ENCODE measurements at regions not wholly inside any gene's neighbourhood (a gene's known extent, or its start where the extent isn't known, plus 50 kb on each side); places are given as distances from the start of the nearest gene placed in this dataset.

DNA sequence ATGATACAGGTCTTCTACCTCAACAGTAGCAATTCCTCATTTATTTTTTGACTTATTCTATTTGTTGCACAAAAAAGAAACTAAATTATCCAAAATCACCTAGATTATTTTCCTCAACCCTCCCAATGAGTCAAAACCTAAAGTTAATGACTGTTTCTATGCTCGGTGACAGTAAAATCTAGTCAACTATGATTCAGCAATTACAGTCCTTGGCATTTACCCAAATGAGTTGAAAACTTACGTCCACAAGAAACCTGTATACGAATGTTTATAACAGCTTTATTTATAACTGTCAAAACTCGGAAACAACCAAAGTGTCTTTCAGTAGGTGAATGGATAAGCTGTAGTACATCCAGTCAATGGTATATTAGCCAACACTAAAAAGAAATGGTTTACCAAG lies 439.3 kb downstream of the CBLN2 start:
- no peak for DNase-seq (ENCODE audit: low read depth in 4 of 4, low spot score in 3 of 4)

DNA sequence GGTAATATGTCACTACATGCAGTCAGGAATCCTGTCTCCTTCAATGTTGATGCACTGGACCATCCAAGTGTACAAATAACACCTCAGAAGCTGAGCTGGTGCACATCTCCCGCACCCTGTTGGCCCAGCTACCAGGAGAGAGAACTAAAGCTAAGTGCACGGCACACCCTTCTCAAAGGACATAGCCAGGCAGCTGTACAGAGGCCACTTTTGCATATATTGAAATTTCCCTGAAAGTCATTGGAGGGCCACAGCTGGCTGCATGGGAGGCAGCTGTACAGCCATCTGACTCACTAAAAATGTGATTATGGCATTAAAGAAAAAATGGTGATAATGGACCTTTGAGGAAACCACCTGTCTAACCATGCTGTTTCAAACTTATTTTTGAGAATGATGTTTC lies 441.7 kb downstream of the CBLN2 start:
- no peak for DNase-seq (ENCODE audit: low read depth in 4 of 4, low spot score in 3 of 4)

DNA sequence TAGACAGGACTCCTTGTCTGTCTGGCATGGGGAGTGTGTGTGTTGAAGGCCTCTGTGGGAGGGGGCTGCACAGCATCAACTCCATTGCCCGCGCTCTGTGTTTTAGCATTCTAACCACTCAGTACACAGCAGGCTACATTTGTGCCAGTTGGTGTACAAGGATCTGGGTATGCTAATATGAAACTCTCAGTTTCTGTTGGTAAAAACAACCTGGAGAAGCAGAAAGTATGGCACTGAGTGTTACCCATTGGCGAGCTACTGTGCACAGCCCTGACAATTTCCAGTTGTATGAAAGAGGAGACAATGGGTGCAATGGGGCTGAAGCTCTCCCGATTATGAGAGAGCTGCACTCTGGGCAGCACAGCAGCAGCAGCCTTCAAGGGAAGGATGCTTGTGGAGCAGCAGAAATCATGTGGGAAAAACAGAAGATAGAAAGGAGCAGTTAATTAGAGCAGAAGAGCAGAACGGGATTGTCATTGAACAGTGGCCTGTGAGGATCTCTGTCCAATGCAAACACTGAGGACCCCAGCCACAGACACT lies 443.6 kb downstream of the CBLN2 start:
- no peak for DNase-seq (ENCODE audit: low read depth in 4 of 4, low spot score in 3 of 4)

DNA sequence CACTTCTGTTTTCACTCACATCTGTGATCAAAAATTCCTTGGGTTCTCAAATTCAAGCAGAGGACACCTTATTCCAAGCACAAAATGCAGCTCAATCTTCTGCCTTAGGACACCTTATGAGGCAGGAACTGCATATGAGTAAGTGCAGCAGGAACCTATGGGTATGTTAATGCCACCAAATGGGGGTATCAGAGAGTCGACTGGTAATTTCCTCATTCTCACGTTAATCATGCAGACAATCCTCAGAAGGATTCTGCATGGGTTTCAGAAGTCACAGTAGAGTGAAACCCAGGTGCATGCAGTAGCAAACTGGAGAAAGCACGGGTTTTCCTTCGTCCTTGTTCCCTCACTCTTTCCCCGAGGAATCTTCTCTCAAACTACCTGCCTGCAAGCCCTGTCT lies 452.8 kb downstream of the CBLN2 start:
- DNase-seq (ENCODE audit: low read depth in 4 of 4, low spot score in 3 of 4): no peak

DNA sequence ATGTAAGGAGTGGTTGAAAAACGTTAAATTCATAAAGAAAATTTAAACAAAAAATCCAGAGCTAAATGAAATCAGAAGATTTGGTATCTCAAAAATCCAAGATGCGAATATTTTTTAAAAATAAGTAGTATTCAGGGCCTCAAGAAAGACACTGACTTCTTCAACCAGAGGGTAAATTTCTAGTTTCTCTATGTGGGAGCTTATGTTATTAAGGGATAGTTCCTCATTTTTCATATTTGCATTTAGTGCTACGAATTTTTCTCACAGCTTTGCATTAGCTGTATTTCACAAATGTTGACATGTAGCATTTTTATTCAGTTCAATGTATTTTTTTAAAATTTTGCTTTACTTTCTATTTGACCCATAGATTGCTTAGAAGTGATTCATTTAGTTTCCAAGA lies 454.7 kb downstream of the CBLN2 start:
- no peak for DNase-seq (ENCODE audit: low read depth in 4 of 4, low spot score in 3 of 4)

DNA sequence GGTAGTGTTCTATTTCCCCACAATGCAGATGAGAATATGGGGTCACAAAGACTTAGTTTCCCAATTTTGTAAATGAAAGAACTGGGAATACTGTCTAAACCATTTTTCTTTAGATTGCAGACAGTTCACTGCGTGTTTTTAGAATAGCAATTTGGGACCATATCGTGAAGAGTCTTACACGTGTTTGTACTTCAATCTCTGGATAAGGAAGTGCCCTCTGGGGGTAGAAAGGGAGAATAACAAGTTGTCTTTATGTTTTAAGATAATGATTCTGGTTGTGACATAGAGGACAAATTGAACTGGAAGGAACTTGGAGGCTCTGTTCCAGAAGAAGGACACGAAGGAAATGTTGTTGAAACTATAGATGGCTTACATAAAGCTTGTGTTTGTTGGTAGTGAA lies 457.7 kb downstream of the CBLN2 start:
- DNase-seq (ENCODE audit: low read depth in 4 of 4, low spot score in 3 of 4): no peak

DNA sequence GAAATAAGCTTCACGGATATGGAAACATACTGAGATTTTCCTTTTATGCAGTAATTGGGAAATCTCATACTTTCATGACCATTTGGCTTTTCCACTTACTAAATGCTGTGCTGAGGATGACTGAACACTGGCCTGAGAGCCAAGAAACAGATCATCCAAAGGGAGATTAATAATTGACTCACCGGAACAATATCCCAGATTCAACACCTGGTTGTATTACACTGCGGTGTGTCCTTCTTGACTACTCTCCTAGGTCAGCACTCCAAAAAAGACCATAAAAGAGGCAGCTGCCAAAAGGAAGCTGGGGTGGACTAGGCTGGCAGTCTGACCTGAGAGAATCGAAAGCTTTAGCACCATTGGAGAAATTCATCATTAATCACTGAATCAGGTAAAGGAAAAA lies 469.1 kb downstream of the CBLN2 start:
- DNase-seq (ENCODE audit: low read depth in 4 of 4, low spot score in 3 of 4): no peak

DNA sequence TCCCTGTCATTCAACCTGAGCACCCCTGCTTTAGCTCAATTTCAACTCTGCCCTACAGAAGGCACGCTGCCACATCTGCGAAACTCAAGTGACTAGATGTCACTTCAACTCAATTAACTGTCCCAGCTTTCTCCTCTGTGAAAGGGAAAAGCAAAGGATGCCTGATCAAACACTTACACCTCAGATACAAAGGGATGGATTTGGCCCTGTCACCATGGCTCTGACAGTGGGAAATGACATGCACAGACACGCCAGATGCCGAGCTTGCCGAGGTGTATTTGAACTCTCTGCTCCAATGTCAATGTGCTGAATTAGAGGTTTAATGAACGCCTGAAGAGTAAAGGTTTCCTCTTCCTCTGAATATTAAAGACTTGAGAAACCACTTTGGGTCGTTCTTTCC lies 481.1 kb downstream of the CBLN2 start:
- no peak for DNase-seq (ENCODE audit: low read depth in 4 of 4, low spot score in 3 of 4)

DNA sequence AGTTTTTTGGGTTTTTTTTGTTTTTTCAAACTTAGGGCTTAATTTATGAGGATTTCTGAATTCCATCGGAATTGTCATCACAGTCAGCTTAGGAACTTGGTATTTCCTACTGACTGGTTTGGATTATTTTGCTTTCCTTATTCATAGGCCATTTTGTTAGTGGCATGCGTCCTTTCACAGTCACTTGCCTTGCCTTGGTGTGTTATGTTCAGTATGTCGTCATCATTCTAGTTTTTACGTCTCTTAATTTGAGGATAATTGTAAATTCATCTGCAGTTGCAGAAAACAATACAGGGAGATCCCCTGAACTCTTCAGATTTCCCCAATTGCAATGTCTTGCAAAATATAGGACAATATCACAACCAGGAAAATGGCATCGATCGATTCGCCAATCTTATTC lies 485.3 kb downstream of the CBLN2 start:
- no peak for DNase-seq (ENCODE audit: low read depth in 4 of 4, low spot score in 3 of 4)

DNA sequence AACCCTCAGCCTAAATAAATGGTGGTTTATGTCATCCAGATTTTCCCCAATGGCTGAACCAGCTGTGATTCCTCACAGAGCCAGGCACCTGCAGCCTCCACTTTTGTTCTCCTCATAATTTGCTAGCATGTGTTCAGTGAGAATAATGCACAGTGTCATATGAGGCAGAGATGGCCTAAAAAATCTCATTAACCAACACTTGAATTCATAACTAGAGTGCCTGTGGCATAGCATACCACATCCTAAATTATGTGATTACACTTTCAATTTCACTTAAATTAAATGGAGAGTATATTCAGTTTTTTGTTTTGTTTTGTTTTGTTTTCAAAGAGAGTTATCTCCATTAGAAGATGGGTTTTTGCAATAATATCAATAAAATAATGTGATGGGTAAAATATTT lies 488.0 kb downstream of the CBLN2 start:
- DNase-seq (ENCODE audit: low read depth in 4 of 4, low spot score in 3 of 4): no peak

DNA sequence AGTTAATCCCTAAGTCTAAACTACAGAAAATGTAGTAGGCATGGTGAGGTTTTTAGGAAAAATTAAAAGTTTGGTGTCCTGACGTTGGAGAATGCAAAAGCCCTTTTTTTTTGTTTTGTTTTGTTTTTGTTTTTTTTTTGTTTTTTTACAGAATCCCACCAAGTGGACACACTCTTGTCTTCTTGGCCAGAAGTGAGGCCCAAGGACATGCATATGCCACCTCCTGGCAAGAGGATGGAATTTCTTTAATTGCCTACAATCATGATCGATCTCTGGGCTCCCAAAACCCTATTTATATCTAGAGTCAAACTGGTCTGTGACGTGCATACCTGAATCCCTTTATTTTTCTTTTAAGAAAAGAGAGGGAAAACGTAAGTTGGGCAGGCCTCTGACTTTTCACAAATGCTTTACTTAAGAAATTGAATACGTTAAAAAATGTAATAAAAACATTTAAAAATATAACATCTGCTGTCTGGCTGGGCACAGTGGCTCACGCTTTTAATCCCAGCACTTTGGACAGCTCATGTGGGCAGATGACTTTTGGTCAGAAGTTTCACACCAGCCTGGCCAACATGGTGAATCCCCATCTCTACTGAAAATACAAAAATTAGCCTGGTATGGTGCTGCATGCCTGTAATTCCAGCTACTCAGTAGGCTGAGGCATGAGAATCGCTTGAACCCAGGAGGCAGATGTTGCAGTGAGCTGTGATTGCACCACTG lies 502.7 kb downstream of the CBLN2 start:
- DNase-seq (ENCODE audit: low read depth in 4 of 4, low spot score in 3 of 4): no peak

DNA sequence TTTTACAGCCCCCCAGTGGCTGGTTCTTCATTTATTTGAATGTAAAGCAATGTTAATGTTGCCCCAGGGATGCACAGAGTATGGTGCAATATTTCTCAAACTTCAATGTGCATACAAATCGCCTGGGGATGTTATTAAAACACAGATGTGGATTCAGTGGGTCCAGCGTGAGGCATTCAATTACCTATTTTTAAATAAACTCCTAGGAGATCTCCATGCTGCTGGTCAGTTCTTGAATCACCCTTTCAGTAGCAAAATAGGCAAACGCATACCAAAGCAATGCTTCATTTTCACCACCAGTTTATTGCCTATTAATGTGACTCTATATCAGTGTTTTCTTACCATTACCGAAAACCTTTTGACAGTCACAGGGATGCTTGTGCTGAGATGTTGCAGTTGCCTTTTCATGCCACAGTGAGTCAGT lies 530.7 kb downstream of the CBLN2 start:
- DNase-seq (ENCODE audit: low read depth in 4 of 4, low spot score in 3 of 4): no peak

DNA sequence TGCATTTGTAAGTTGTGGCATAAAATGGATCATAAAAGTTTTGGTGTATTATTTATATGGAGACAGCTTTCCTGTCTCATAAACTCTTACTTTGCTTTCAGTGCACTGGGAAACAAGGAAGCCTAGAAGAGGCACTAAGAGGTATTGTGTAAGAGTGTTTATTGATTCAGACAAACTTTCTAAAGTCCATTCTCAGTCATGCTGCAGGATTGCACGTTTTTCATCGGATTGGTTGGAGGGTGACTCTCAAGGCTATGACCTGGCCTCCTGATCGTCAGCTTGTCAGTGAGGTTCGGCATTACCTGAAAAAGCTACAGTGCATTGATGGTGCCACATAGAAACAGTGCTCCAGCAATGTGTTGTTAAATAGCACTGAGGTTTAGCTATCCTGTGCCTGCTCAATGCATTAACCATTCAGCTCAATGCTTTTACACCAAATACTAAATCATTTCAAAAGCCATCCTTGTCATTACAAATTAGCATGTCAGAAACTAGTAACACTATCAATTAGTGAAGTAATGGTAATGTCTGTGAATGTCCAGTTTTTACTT lies 545.5 kb downstream of the CBLN2 start:
- no peak for DNase-seq (ENCODE audit: low read depth in 4 of 4, low spot score in 3 of 4)

DNA sequence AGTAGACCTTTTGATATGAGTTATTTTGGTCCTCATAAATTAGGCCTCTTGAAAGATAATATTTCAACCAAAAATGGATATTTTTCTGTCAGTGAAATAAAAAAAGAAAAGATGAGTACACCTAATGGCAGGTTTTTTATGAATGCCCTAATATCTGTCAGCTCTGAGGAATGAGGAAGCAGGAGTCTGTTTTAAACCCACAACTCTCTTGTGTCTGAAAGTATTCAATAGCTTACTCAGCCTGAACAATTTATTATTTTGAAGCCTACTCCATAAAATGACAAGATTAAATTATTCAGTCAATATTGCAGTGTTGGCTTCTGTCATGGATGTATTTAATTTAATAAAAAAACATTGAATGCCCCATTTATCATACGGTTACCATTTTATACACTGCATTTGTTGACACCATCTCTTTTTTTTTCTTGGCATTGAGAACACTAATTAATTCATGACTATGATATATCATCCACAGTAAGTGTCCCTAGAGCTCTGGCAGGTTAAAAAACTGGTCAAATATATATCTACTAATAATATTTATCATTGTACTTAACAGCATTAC lies 548.2 kb downstream of the CBLN2 start:
- DNase-seq (ENCODE audit: low read depth in 4 of 4, low spot score in 3 of 4): no peak

DNA sequence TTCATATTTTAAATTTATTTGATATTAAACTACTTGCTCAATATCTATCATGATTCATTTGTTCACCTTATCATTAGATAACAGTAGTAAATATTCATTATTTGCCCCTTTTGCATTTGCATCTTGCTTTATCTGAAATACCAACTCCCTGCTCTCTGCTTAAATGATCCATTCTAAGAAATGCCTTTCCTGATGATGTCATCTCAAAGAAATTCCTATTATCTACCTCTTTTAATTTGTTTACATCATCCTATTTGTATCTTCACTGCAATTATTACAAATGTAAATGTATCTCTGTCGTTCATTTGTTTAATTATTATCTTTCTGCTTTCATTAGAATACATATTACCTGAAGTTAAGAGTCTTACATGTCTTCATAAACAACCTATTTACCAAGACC lies 549.9 kb downstream of the CBLN2 start:
- DNase-seq (ENCODE audit: low read depth in 4 of 4, low spot score in 3 of 4): no peak

DNA sequence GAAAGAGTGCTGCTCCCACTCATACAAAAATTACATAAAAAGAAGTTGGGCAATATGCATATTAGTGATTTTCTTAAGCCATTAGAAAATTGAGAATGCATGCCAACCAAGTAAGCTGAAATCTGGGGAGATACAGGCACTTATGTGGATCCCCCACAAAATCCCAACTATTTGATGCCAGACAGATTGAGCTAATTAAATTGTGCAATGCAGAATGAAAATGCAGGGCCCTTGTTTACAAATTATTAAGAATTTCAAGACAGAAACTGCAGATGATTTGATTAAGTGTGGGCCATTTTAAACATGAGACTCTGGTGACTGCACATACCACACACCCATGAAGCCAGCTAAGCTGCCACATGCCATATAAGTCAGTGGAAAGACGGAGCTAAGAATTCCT lies 554.5 kb downstream of the CBLN2 start:
- DNase-seq (ENCODE audit: low read depth in 4 of 4, low spot score in 3 of 4): no peak

DNA sequence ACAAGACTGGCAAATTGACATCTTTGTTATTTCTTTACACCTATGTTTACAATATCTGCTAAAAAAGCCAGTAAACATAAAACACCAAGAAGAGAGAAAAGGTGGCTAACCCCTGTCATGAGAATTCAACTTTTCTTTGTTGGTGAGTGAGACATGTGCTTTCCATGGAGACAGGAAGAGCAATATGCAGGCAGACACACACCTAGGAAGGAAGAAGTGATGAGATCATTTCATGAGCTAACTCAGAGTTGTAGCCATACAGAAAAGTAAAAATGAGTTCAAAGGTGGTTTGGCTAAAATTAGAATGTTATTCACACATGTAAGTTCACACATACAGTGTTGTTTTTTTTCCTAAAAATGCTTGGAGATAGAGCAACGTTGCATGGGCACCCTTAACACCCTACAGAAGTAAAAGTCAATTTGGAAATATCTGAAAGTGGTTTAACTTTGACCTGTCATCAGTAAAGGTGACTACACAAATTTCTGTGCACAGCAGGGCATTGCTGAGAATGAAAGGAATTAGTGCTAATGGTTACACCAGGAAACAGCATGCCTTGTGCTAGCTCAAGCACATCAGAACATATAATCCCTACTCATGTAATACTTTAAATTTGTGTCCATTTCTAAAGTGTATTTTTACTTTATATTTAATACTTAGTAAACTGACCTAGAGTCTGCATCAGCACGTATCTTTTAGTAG lies 557.6 kb downstream of the CBLN2 start:
- DNase-seq (ENCODE audit: low read depth in 4 of 4, low spot score in 3 of 4): no peak

DNA sequence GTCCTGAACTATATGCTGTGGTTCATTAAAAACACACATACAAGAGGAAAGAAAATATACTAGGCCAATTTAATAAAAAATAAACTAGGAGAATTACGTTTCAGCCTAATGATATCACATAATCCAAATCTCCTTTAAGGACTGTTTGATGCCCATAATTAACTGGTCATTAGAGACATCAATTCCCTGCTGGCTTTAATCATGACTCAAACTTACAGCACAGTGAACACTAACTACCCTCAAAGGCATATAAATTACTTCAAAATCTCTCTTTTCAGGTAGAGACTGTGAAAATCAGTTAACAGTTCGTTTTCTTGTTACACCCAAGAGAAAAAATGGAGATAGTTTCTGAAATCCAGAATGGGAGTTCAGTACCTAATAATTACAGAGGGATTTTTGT lies 567.4 kb downstream of the CBLN2 start:
- DNase-seq (ENCODE audit: low read depth in 4 of 4, low spot score in 3 of 4): no peak

DNA sequence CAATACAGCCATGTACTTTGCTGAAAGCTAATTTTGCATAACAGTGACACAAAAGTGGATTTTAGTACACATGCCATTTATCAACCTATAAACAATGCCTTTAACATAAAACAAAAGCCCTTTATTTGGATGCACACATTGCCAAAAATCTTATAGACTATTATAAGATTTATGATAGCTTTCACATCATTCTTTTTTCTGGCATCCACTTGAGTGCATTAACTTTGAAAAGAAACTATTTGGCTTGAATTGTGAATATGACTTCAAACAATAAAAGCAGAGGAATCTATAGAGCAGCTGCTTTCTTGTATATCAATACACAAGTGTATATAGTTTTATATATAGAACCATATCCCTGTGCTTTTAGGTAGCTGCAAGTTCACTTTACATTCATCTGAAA lies 577.4 kb downstream of the CBLN2 start:
- DNase-seq (ENCODE audit: low read depth in 4 of 4, low spot score in 3 of 4): no peak

DNA sequence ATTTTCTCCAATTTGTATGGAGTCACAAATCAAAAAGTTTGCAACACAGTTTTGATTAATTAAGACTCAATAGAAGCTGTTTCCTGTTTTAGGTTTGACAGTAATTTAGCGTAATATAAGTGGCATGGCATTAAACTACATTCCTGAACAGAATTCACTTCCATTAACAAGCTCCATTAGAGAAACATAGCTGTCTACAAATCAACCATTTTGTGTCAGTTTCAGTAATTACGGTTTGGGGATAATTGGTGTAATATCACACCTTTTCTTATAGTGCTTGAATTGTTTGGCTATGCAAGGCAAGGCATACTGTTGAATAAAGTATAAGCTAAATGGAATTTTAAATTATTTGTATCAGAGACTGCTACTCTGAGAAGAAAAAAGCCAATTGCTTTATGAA lies 585.5 kb downstream of the CBLN2 start:
- no peak for DNase-seq (ENCODE audit: low read depth in 4 of 4, low spot score in 3 of 4)

DNA sequence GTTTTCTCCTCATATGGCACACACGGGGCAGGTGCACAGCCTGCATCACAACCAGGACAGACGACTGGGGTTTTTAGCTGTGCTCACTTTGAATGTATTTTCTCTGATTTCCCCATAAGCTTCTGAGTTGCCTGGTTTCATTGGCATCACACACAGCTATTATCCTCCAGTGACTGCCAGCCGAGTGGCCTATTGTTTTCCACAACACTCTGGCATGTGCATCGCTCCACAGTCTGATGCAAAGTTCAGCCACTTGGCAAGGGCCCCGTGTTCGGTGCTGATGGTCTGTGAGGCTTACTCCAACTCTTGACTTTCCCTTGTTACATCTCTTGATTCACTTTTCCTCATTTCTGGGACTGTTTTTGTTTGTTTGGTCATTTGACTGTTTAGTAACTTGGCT lies 593.1 kb downstream of the CBLN2 start:
- DNase-seq (ENCODE audit: low read depth in 4 of 4, low spot score in 3 of 4): no peak

DNA sequence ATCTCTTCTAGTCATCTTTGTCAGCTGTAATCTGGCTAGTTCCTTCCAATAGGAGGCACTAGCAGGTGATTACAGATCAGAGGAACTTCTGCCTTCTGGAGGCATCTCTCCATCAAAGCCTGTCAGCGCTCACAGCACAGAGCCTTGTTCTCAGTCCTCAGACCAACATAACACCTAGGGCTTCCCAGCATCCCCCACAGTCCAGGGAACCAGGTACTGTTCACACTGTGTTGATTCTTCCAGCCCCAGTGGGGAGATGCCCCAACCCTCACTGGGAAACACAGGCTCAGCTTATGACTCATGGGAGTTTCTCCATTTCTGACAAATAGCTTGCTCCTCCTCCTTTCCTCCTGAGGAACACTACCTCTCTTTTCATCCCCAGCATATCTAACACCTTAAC lies 601.7 kb downstream of the CBLN2 start:
- no peak for DNase-seq (ENCODE audit: low read depth in 4 of 4, low spot score in 3 of 4)
